GM18507 (cell line): ENCODE measurements at regions not wholly inside any gene's neighbourhood (a gene's known extent, or its start where the extent isn't known, plus 50 kb on each side); places are given as distances from the start of the nearest gene placed in this dataset.

Experiments used
- DNase-seq: peaks from one replicate; pipeline ENCODE4 v3.0.0; 2011; ENCODE audit warnings: low read depth; ENCODE audit not compliant: insufficient read length; ENCODE audit errors: extremely low spot score
- FAIRE-seq: peaks from 2 replicates; lab custom pipeline; 2011; peaks lifted over from hg19 to GRCh38; lab: Jason Lieb, UNC

DNA sequence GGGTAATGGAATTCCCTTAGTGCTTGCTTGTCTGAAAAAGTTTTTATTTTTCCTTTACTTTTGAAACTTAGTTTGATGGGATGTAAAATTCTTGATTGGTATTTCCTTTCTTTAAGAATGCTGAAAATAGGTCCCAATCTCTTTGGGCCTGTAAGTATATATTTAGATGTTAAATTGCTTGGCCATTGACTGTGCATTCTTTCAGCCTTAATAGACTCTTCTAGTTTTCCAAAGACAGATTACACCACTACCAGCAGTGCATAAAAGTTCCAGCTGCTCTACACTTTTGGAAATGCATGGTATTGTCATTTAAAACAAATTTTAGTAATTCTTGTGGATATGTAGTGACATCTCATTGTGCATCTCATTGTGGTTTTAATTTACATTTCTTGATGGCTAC lies 464.8 kb upstream of the USP24 start:
- no peak for FAIRE-seq
- no peak for DNase-seq

- no peak for FAIRE-seq
- no peak for DNase-seq
Observed at GRCh38 chr1:55673416-55673815, 458.3 kb upstream of the USP24 start.

GRCh38 chr1:55670331-55671082 lies 455.3 kb upstream of the USP24 start:
- DNase-seq (no peak), FAIRE-seq (no peak)

DNA sequence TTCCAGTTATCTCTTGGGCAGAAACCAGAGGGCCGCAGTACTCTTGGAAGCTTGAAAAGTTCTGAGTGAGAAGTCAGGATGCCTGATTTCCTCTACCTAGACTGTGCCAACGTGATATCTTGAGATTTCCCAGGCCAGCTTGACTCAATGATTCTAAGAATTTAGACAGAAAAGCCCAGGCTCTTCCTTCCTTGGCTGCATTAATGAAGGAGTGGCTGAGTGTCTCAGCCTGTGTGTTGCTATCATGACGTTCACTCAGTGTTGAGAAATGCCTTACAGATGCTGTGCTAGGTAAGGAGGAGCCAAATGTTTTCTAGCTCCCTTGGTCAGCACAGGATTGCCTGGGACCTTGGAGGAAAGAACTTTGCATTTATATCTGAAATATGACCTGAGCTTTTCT lies 454.1 kb upstream of the USP24 start:
- FAIRE-seq = no peak

GRCh38 chr1:55662875-55663274 lies 447.7 kb upstream of the USP24 start:
- no peak for FAIRE-seq
- no peak for DNase-seq

More for the DNA sequence above, 454.1 kb upstream of the USP24 start:
- no peak for DNase-seq

GRCh38 chr1:55658917-55659316 lies 443.8 kb upstream of the USP24 start:
- FAIRE-seq = no peak

DNA sequence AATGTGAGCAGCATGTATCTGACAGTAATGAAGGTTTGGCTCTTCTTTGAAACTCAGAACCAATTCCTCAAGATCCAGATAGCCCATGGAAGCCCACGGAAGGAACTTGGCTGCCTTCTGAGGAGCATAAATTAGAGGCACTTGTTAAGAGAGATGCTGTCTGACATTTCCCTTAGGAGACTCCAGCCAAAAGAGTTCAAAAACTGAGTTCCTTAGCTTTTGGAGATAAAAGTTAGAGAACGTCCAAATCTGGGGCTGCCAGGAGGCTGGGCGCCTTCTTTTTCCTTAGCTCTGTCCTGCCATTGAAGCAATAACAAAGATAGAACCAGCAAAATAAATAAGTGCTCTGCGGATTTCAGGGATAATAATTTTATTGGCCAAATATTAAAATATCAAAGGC lies 439.6 kb upstream of the USP24 start:
- DNase-seq (no peak), FAIRE-seq (no peak)

More at GRCh38 chr1:55658917-55659316, 443.8 kb upstream of the USP24 start:
- DNase-seq = no peak

DNA sequence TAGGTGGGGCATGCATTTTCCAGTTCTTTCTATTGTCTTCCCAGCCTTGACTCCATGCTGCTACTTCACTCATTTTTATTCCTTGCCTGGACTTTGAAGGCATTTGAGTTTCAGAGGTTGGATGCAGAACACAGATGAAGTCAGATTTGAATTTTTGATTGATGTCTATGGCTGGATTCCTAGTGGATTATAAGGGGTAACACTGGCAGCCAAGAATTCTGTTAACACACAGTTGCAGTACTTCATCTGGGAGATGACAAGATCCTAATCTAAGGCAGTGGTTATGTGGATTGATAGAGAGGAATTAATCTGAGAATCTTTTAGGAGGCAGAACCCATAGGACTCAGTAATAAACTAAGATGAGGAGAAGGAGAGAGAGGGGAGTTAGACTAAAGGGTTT lies 439.0 kb upstream of the USP24 start:
- FAIRE-seq = no peak
- DNase-seq = no peak

DNA sequence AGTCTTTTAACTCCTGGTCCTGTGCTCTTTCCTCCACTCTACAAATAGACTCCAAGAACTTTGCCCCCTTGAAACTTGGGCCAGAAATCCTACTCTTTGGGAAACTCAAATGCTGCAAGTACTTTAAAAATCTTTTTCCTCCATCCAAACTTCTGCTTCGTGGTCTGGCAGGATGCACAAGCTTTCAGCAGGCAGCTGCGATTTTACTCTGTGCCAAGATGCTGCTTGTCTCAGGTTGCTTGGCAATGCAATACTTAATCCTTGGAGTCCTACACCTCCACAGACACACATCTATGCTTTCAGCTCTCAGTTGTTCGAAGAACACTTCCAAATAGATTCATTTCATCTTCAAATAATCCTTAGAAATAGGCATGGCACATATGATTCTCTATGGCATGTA lies 435.3 kb upstream of the USP24 start:
- DNase-seq (no peak), FAIRE-seq (no peak)

GRCh38 chr1:55646181-55646580 lies 431.0 kb upstream of the USP24 start:
- FAIRE-seq = no peak
- no peak for DNase-seq

DNA sequence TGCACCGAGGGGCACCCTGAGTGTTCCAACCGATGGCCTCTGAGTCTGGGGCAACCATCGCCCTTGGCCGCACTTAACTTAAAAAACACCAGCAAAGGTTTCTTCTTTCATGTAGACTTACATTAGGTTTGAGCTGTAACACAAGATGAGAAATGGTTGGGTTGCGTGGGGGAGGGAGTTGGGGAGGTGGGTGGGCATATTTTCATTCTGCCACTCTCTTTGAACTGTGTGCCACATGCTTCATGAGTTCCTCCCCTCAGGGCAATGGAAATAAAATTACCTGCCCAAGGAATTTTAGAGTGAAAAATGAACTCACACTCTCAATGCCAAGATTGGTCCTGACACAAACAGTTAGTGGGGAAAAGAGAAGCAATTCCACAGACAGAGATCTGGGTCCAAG lies 430.1 kb upstream of the USP24 start:
- FAIRE-seq (no peak), DNase-seq (no peak)

GRCh38 chr1:55641947-55642346 lies 426.8 kb upstream of the USP24 start:
- FAIRE-seq = no peak

DNA sequence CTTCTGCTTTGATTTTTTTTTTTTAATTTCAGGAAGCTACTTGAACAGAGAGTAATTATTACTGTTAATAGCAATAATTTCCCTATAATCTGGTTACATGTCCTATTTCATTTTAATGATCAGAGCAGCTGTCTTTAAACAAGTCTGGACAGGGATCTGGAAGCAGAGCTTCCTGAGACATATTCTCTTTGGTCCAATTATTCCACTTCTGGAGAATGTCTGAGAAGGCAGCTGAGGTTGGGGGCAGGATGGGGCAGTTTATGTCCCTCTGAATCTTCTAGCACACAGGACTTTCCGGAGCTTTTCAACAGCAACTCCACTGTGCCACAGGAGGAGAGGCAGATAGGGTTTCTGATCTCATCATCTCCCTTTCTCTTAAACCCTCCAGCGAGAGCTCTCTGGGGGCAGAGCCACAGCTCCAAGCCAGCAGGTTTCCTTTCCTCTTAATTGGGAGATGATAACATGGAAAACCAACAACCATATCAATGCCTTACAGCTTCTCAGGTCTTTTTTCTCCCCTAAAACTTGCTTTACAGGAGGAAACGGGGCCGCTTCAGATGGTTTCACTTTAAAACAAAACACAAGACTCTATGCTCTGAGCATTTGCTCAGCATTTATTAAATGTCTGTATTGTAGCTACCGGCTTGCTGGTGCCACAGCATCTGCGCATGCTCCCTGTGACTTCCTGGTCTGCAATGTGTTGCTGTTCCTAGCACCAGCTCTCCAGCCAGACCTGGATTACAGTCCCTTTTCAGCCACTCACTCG lies 425.7 kb upstream of the USP24 start:
- FAIRE-seq (no peak), DNase-seq (no peak)

More at GRCh38 chr1:55641947-55642346, 426.8 kb upstream of the USP24 start:
- no peak for DNase-seq

- no peak for FAIRE-seq
- DNase-seq = no peak
Observed at GRCh38 chr1:55639526-55639925, 424.4 kb upstream of the USP24 start.

GRCh38 chr1:55639051-55639450 lies 423.9 kb upstream of the USP24 start:
- DNase-seq = no peak
- no peak for FAIRE-seq

GRCh38 chr1:55636696-55637095 lies 421.5 kb upstream of the USP24 start:
- no peak for FAIRE-seq
- no peak for DNase-seq

- DNase-seq (no peak), FAIRE-seq (no peak)
Observed at GRCh38 chr1:55635856-55636255, 420.7 kb upstream of the USP24 start.

DNA sequence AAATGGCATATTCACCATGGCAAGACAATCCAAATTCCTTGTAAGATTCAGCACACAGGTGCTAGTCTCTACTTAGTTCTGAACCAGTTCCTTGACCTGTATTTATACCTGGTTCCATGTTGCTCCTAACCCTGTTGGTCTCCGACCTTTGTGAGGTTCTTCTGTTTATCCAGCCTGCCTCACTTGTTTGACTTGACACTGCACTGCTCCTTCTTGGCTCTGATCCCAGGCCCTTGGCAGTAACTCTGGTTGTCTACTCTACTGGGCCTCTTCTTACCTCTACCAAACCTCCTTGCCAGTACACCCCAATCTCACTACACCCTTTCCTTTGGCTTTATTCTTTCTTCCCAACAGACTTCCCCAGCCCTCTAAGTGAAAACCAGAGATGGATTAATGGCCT lies 419.4 kb upstream of the USP24 start:
- DNase-seq (no peak), FAIRE-seq (no peak)

- DNase-seq (no peak), FAIRE-seq (no peak)
Observed at GRCh38 chr1:55632906-55633305, 417.7 kb upstream of the USP24 start.

DNA sequence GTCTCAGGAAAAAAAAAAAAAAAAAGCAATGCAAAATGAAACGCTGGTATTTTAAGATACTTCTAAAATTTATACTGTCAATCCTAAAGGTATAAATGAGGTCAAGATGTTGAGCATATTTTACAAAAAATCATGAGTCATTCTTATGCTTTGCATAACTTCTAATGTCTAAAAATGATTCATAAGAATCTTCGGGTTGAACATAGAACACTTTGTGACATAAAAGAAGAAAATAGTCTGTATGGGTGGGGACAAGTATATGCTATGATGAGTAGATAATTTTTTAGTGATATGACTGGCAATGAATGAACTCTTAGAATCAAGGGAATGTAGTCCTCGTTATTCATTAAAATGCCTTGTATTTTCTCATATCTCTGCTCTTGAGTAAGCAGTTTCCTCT lies 416.9 kb upstream of the USP24 start:
- FAIRE-seq (no peak), DNase-seq (no peak)

DNA sequence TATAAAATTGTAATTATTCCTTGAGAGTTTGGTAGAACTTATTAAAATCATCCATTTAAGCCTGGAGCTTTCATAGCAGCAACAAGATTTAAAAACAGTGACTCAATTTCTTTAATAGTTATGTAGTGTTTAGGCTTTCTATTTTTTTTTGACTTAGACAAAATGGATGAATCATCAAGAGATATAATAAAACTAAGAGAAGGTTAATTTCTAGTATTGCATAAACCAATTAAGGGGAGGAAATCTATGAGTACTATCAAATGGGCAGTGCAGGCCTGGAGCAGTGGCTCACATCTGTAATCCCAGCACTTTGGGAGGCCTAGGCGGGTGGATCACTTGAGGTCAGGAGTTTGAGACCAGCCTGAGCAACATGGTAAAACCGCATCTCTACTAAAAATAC lies 416.3 kb upstream of the USP24 start:
- no peak for DNase-seq
- FAIRE-seq = no peak
